ENCODE measurements at regions not wholly inside any gene's neighbourhood (a gene's known extent, or its start where the extent isn't known, plus 50 kb on each side); places are given as distances from the start of the nearest gene placed in this dataset.

GRCh38 chr4:164027805-164028204, 533.3 kb downstream of the TMA16 start:
- DNase-seq (no peak), ATAC-seq (no peak)
- Histone ChIP-seq H3K4me3 (no peak overlapping the region), H3K27ac (no peak overlapping the region), H3K4me1 (no peaks in the 10 kb centered on the region), H3K36me3 (no peaks in the 10 kb centered on the region), H3K27me3 (no peaks in the 10 kb centered on the region), H3K9me3 (peaks cover 0 to 7% of the 10 kb centered on the region in 2 donors)
- no peak for TF ChIP-seq CTCF (IDR thresholded peaks at IDR 0.05)
- intact Hi-C loops (cut with DNase I), result no loop called here

- Histone ChIP-seq H3K27ac (no peak overlapping the region), H3K4me3 (no peak overlapping the region), H3K36me3 (no peaks in the 10 kb centered on the region), H3K4me1 (no peaks in the 10 kb centered on the region), H3K9me3 (peaks cover 0 to 22% of the 10 kb centered on the region in 2 donors), H3K27me3 (no peaks in the 10 kb centered on the region)
- DNase-seq, result no peak
- TF ChIP-seq CTCF (IDR thresholded peaks at IDR 0.05), result no peak
- intact Hi-C loops (cut with DNase I), result no loop called here
- ATAC-seq, result no peak
Measured at GRCh38 chr4:164039482-164039881, 545.0 kb downstream of the TMA16 start.

- H3K4me1 ChIP-seq, result no peaks in the 10 kb centered on the region
- TF ChIP-seq CTCF (IDR thresholded peaks at IDR 0.05), result no peak
- H3K36me3 ChIP-seq, result no peaks in the 10 kb centered on the region
- no peaks in the 10 kb centered on the region for H3K9me3 ChIP-seq
- no peak overlapping the region for H3K4me3 ChIP-seq
- H3K27me3 ChIP-seq, result no peaks in the 10 kb centered on the region
- intact Hi-C loops (cut with DNase I), result no loop called here
- no peak for DNase-seq
- no peak for ATAC-seq
- H3K27ac ChIP-seq, result no peak overlapping the region
Measured at GRCh38 chr4:164056426-164057142, 562.1 kb downstream of the TMA16 start.

- TF ChIP-seq CTCF (IDR thresholded peaks at IDR 0.05), result no peak
- Histone ChIP-seq H3K27me3 (no peaks in the 10 kb centered on the region), H3K9me3 (no peaks in the 10 kb centered on the region), H3K27ac (no peak overlapping the region), H3K4me1 (no peaks in the 10 kb centered on the region), H3K4me3 (no peak overlapping the region), H3K36me3 (no peaks in the 10 kb centered on the region)
- DNase-seq, result no peak
- intact Hi-C loops (cut with DNase I), result no loop called here
- no peak for ATAC-seq
Measured at GRCh38 chr4:164058776-164059445, 564.4 kb downstream of the TMA16 start.

GRCh38 chr4:164060456-164060855, 566.0 kb downstream of the TMA16 start:
- Histone ChIP-seq H3K4me3 (no peak overlapping the region), H3K9me3 (peaks cover 0 to 7% of the 10 kb centered on the region in 2 donors), H3K4me1 (no peaks in the 10 kb centered on the region), H3K27me3 (no peaks in the 10 kb centered on the region), H3K36me3 (no peaks in the 10 kb centered on the region), H3K27ac (no peak overlapping the region)
- DNase-seq (no peak), ATAC-seq (no peak)
- TF ChIP-seq CTCF (IDR thresholded peaks at IDR 0.05), result no peak
- intact Hi-C loops (cut with DNase I), result no loop called here

All from left lung (tissue), 4 donors.